HG03520 (cell line): ENCODE measurements at regions not wholly inside any gene's neighbourhood (a gene's known extent, or its start where the extent isn't known, plus 50 kb on each side); places are given as distances from the start of the nearest gene placed in this dataset.

Source experiments
- ATAC-seq: cut with Tn5 transposase; IDR thresholded peaks from one replicate; pipeline ENCODE4 v1.9.1; 2021; ENCODE audit warnings: mild to moderate bottlenecking, moderate library complexity; ENCODE audit not compliant: unreplicated experiment

DNA sequence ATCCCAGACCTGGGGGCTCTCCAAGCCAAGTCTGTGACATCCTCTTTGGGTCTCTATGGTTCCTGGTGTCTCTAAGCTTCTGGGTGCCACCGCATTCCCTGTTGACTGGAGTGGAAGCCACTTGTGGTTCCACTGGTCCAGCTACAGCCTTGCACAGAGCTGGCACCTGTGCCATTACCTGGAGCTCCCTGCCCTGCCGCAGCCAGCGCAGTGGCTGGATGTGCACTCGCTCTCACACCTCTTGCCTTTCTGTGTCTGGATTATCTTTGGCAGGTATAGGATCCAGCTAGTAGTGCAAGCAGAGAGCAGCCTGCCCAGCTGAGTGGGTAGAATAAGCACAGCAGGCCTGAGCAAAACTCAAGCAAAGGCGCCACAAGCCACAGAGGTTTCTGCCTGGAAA is 1635.5 kb downstream of the OTOL1 start:
- no peak for ATAC-seq

DNA sequence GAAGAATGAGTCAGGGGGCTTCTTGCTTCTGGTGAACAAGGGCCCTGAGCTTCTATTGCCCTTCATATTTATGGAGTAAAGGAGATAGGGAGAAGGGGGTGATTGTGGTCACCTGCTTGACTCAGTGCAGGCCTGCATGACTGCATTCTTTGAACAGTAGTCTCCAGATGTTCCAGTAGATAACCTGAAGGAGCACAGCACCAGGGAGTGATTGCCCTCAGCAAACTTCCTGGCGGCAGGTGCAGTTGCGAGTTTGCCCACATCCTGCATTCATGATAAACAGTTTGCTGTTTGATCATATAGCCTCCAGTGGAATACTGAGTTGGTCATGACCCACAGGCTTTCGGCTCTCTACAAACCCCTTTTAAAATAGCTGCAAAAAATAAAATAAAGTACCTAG is 1632.7 kb downstream of the OTOL1 start:
- no peak for ATAC-seq

DNA sequence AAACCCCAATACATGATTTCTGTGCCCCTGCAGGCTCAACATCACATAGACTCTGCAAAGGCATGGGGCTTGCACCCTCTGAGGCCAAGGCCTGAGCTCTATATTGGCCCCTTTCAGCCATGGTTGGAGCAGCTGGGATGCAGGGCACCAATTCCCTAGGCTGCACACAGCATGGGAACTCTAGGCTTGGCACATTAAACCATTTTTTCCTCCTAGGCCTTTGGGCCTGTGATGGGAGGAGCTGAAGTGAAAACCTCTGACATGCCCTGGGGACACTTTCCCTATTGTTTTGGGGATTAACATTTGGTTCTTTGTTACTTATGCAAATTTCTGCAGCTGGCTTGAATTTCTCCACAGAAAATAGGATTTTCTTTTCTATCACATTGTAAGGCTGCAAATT is 1629.5 kb downstream of the OTOL1 start:
- no peak for ATAC-seq
